ENCODE measurements at regions not wholly inside any gene's neighbourhood (a gene's known extent, or its start where the extent isn't known, plus 50 kb on each side); places are given as distances from the start of the nearest gene placed in this dataset.

DNA sequence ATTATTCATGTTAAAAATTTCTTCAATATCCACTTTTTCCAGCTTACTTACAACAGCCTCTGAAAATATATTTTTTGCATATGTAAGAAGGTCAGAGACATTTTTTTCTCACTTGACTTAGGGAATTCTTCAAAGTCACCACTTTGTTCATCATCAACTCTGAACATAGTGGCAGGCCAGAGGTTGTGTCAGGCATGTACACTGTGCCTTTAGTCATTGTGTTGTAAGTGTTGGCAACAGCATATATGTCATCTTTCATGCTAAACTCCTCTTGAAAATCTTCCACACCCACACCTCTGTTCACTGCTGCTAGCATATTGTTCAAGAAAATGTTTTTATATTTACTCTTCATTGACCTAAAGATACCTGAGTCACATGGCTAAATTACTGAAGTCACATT is 52.2 kb upstream of the ACVR1 start:
- no peaks in the 10 kb centered on the region for H3K36me3 Mint-ChIP-seq (ENCODE audit: low read depth)
- H3K4me3 Mint-ChIP-seq, result no peak overlapping the region
- Histone ChIP-seq H3K9me3 (ENCODE audit: control insufficient read depth, low read length) (no peaks in the 10 kb centered on the region), H3K27ac (ENCODE audit: low read depth, low read length) (no peak overlapping the region), H3K27me3 (ENCODE audit: control insufficient read depth, insufficient read depth, low read length, poor library complexity, severe bottlenecking) (peaks cover 24% of the 10 kb centered on the region), H3K4me3 (ENCODE audit: low read length) (no peak overlapping the region), H3K36me3 (ENCODE audit: control insufficient read depth, insufficient read depth, low read length) (no peaks in the 10 kb centered on the region), H3K9ac (ENCODE audit: extremely low read depth, low read length, poor library complexity, severe bottlenecking) (no peak overlapping the region), H3K4me1 (ENCODE audit: control insufficient read depth, insufficient read depth, low read length) (peaks cover 13% of the 10 kb centered on the region)
- H3K9me3 Mint-ChIP-seq, result peaks cover 3% of the 10 kb centered on the region
- H3K4me1 Mint-ChIP-seq, result peaks cover 38% of the 10 kb centered on the region
- no peak for DNase-seq
- no peak overlapping the region for H3K27ac Mint-ChIP-seq
- TF ChIP-seq, protein P1, sequence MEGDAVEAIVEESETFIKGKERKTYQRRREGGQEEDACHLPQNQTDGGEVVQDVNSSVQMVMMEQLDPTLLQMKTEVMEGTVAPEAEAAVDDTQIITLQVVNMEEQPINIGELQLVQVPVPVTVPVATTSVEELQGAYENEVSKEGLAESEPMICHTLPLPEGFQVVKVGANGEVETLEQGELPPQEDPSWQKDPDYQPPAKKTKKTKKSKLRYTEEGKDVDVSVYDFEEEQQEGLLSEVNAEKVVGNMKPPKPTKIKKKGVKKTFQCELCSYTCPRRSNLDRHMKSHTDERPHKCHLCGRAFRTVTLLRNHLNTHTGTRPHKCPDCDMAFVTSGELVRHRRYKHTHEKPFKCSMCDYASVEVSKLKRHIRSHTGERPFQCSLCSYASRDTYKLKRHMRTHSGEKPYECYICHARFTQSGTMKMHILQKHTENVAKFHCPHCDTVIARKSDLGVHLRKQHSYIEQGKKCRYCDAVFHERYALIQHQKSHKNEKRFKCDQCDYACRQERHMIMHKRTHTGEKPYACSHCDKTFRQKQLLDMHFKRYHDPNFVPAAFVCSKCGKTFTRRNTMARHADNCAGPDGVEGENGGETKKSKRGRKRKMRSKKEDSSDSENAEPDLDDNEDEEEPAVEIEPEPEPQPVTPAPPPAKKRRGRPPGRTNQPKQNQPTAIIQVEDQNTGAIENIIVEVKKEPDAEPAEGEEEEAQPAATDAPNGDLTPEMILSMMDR (conservative IDR thresholded peaks at IDR 0.05), result no peak
- H3K27me3 Mint-ChIP-seq (ENCODE audit: insufficient read depth), result peaks cover 34% of the 10 kb centered on the region

DNA sequence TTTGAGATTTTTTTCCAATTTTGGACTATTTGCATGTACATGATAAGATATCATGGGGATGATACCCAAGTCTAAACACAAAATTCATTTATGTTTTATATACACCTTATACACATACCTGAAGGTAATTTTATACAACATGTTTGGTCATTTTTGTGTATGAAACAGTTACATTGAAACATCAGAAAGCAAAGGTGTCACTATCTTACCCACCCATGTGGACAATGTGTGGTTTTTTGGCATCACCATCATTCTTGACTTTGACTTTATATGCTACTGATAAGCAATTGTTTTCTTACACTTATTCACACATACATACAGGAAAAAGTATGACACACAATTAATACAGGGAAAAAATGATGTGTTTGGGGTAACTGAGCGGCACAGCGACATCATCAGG is 51.0 kb upstream of the ACVR1 start:
- TF ChIP-seq, protein P1 (conservative IDR thresholded peaks at IDR 0.05), result no peak
- no peak for DNase-seq
- H3K4me3 ChIP-seq (ENCODE audit: low read length), result no peak overlapping the region
- H3K9me3 ChIP-seq (ENCODE audit: control insufficient read depth, low read length), result no peaks in the 10 kb centered on the region
- Mint-ChIP-seq H3K4me3 (no peak overlapping the region), H3K9me3 (peaks cover 3% of the 10 kb centered on the region), H3K4me1 (peaks cover 32% of the 10 kb centered on the region), H3K27me3 (ENCODE audit: insufficient read depth) (peaks cover 31% of the 10 kb centered on the region), H3K27ac (no peak overlapping the region), H3K36me3 (ENCODE audit: low read depth) (no peaks in the 10 kb centered on the region)
- WGBS, 2 experiments (ENCODE audit: insufficient coverage in 1 of 2, insufficient read length in 1 of 2), result 100% methylated on average over 2 of the region's 2 CpGs; no CpG with 5 or more reads in 1 of the 2 experiments
- peaks cover 4% of the 10 kb centered on the region for H3K4me1 ChIP-seq (ENCODE audit: control insufficient read depth, insufficient read depth, low read length)
- no peaks in the 10 kb centered on the region for H3K36me3 ChIP-seq (ENCODE audit: control insufficient read depth, insufficient read depth, low read length)
- peaks cover 24% of the 10 kb centered on the region for H3K27me3 ChIP-seq (ENCODE audit: control insufficient read depth, insufficient read depth, low read length, poor library complexity, severe bottlenecking)
- H3K27ac ChIP-seq (ENCODE audit: low read depth, low read length), result no peak overlapping the region
- H3K9ac ChIP-seq (ENCODE audit: extremely low read depth, low read length, poor library complexity, severe bottlenecking), result no peak overlapping the region
